Neutrophil (primary cell): ENCODE measurements at regions not wholly inside any gene's neighbourhood (a gene's known extent, or its start where the extent isn't known, plus 50 kb on each side); places are given as distances from the start of the nearest gene placed in this dataset.

Experiments used
- H3K27ac ChIP-seq: fragments of 200-600 bp; sonication (generic); 2 replicates; pipeline ENCODE4 v1.5.1; 2016; ENCODE audit warnings: mild to moderate bottlenecking, moderate library complexity
- H3K27me3 ChIP-seq: fragments of 200-600 bp; sonication (generic); 2 replicates; pipeline ENCODE4 v1.6.0; 2016; ENCODE audit warnings: mild to moderate bottlenecking
- H3K36me3 ChIP-seq: fragments of 200-600 bp; sonication (generic); 2 replicates; pipeline ENCODE4 v1.5.1; 2017
- H3K4me1 ChIP-seq, 2 experiments: fragments of 200-600 bp in 1 of 2; sonication (generic) in 1 of 2; 1 replicate in 1 of 2; 2 replicates in 1 of 2; pipeline versions ENCODE4 v1.5.1 to v1.6.1; 2013 to 2016; ENCODE audit warnings: low read depth in 1 of 2, low read length in 1 of 2, mild to moderate bottlenecking in 1 of 2, moderate library complexity in 1 of 2; ENCODE audit not compliant: control insufficient read depth in 1 of 2, insufficient read depth in 1 of 2
- H3K4me3 ChIP-seq, 2 experiments: fragments of 200-600 bp in 1 of 2; sonication (generic) in 1 of 2; 1 replicate in 1 of 2; 2 replicates in 1 of 2; pipeline ENCODE4 v1.5.1; 2013 to 2016; ENCODE audit warnings: low read depth in 1 of 2, low read length in 1 of 2, mild to moderate bottlenecking in 1 of 2, moderate library complexity in 1 of 2
- H3K9me3 ChIP-seq: fragments of 200-600 bp; sonication (generic); 2 replicates; pipeline ENCODE4 v1.5.1; 2016
- TF ChIP-seq, protein P1 (sequence below): fragments of 200-600 bp; sonication (generic); IDR thresholded peaks from 2 replicates; pipeline ENCODE4 v1.5.1; 2016; ENCODE audit warnings: antibody characterized with exemption

GRCh38 chr7:1329966-1330800 lies 97.5 kb downstream of the UNCX start:
- Histone ChIP-seq H3K27me3 (peaks cover 52% of the 10 kb centered on the region), H3K9me3 (no peaks in the 10 kb centered on the region), H3K4me1 (no peaks in the 10 kb centered on the region), H3K27ac (no peak overlapping the region), H3K4me3 (no peak overlapping the region), H3K36me3 (no peaks in the 10 kb centered on the region)
- TF ChIP-seq, protein P1, sequence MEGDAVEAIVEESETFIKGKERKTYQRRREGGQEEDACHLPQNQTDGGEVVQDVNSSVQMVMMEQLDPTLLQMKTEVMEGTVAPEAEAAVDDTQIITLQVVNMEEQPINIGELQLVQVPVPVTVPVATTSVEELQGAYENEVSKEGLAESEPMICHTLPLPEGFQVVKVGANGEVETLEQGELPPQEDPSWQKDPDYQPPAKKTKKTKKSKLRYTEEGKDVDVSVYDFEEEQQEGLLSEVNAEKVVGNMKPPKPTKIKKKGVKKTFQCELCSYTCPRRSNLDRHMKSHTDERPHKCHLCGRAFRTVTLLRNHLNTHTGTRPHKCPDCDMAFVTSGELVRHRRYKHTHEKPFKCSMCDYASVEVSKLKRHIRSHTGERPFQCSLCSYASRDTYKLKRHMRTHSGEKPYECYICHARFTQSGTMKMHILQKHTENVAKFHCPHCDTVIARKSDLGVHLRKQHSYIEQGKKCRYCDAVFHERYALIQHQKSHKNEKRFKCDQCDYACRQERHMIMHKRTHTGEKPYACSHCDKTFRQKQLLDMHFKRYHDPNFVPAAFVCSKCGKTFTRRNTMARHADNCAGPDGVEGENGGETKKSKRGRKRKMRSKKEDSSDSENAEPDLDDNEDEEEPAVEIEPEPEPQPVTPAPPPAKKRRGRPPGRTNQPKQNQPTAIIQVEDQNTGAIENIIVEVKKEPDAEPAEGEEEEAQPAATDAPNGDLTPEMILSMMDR = no peak

GRCh38 chr7:1330801-1331425 lies 98.2 kb downstream of the UNCX start:
- no peaks in the 10 kb centered on the region for H3K9me3 ChIP-seq
- H3K36me3 ChIP-seq = no peaks in the 10 kb centered on the region
- TF ChIP-seq, protein P1 = no peak

DNA sequence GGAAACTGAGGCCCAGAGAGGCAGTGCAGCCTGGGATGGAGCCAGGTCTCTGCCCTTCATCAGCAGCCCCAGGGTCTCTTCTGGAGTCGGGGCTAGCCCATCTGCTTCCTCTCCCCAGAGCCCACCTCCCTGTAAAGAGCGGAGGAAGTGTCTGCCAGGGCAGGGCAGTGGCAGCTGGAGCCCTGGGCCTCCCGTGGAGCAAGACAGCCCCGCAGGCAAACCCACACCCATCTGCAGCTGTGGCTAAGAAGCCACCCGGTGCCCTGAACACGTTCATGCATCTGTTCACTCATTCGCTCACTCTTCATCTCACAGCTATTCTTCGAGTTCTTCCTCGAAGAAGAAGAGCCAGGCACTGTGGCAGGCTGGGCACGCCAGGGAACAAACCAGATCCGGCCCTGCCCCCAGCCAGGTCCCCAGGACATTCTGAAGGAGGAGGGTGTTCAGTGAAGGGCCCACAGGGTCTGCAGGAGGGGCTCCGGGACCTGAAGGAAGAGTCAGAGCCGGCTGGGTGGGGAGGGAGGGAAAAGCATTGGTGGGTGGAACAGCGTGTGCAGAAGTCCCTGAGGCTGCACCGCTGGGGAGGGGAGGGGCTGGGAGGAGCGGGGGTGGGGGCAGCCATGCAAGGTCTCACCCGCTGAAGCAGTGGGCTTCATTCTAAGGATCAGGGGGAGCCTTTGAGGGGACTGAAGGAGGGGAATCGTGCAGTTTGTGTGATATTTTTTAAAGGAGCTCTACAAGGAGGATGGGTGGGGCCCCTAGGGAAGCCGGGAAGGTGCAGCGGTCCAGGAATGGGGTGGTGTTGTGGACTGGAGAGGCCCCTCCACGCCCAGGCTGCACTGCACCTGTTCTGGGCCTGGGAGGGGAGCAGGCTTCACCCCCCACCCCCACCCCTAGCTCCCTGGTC lies 99.1 kb downstream of the UNCX start:
- Histone ChIP-seq H3K4me1 (no peaks in the 10 kb centered on the region), H3K4me3 (no peak overlapping the region), H3K27ac (no peak overlapping the region), H3K36me3 (no peaks in the 10 kb centered on the region), H3K9me3 (no peaks in the 10 kb centered on the region), H3K27me3 (peaks cover 44% of the 10 kb centered on the region)
- TF ChIP-seq, protein P1 = no peak

More at GRCh38 chr7:1330801-1331425, 98.2 kb downstream of the UNCX start:
- H3K27ac ChIP-seq = no peak overlapping the region
- H3K4me3 ChIP-seq = no peak overlapping the region
- no peaks in the 10 kb centered on the region for H3K4me1 ChIP-seq
- peaks cover 47% of the 10 kb centered on the region for H3K27me3 ChIP-seq

DNA sequence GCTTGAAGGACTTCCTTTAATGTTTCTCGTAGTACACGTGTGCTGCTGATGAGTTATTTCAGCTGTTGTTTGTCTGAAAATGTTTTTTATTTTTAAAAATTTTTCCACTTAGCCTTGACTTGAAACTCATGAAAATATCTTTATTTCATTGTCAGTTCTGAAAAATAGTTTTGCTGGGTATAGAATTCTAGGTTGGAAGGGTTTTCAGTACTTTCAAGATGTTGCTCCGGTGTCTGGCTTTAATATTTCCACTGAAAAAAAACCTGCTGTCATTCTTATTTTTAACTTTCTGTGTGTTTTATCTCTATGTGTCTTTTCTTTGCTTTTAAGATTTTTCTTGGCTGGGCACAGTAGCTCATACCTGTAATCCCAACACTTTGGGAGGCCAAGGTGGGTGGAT lies 103.8 kb downstream of the UNCX start:
- Histone ChIP-seq H3K27me3 (peaks cover 55% of the 10 kb centered on the region), H3K4me1 (no peaks in the 10 kb centered on the region), H3K9me3 (no peaks in the 10 kb centered on the region), H3K4me3 (no peak overlapping the region), H3K36me3 (no peaks in the 10 kb centered on the region), H3K27ac (no peak overlapping the region)
- TF ChIP-seq, protein P1 = no peak

DNA sequence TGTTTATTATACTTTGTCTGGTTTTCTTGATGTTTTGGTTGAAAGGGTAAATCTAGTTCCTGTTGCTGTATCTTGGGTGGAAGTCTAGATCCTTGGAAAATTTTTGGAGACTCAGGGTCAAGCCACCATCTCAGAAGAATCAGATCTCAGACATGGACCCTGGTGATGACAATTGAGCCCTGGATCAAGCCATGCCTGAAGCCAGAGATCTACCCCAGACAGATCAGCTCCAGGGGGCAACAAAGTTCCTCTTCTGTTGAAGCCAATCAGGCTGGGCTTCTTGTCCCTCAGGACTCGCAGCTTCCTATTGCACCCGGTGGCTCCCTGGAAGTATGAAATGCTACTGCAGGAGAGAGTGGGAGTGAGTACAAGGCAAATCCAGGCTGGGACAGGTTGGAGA lies 106.9 kb downstream of the UNCX start:
- H3K4me1 ChIP-seq = no peaks in the 10 kb centered on the region
- TF ChIP-seq, protein P1 = no peak

More for the DNA sequence above, 106.9 kb downstream of the UNCX start:
- H3K36me3 ChIP-seq = no peaks in the 10 kb centered on the region
- H3K27ac ChIP-seq = no peak overlapping the region
- no peak overlapping the region for H3K4me3 ChIP-seq
- H3K9me3 ChIP-seq = no peaks in the 10 kb centered on the region
- peaks cover 26% of the 10 kb centered on the region for H3K27me3 ChIP-seq
